H1 (cell line): ENCODE measurements at regions not wholly inside any gene's neighbourhood (a gene's known extent, or its start where the extent isn't known, plus 50 kb on each side); places are given as distances from the start of the nearest gene placed in this dataset.

Source experiments
- ASH2L ChIP-seq: fragments of 200-600, 300-600 bp; sonication (generic); IDR thresholded peaks from one replicate; pipeline ENCODE4 v1.7.1; 2017; ENCODE audit warnings: low read length
- CTBP2 ChIP-seq: IDR thresholded peaks from 2 replicates; pipeline ENCODE4 v1.7.0; 2011; ENCODE audit warnings: borderline replicate concordance, mild to moderate bottlenecking, moderate library complexity, mixed read lengths, low read length; ENCODE audit not compliant: insufficient read depth, insufficient read length
- CTCF ChIP-seq, 3 experiments: IDR thresholded peaks; 1 replicate in 2 of 3; 2 replicates in 1 of 3; pipeline versions ENCODE4 v1.5.1 to v1.6.1; 2011; ENCODE audit warnings: low read length in 3 of 3, mild to moderate bottlenecking in 3 of 3, inconsistent platforms in 2 of 3, low read depth in 1 of 3, moderate library complexity in 1 of 3; ENCODE audit not compliant: insufficient read depth in 1 of 3; ENCODE audit errors: control extremely low read depth in 1 of 3
- EP300 ChIP-seq, 2 experiments: IDR thresholded peaks; 1 replicate in 1 of 2; 2 replicates in 1 of 2; pipeline ENCODE4 v1.6.1; 2011 to 2012; ENCODE audit warnings: low read depth in 2 of 2, low read length in 2 of 2, mild to moderate bottlenecking in 2 of 2, borderline replicate concordance in 1 of 2, inconsistent platforms in 1 of 2, moderate library complexity in 1 of 2
- EZH2 ChIP-seq: fragments of 200-600 bp; sonication (generic); IDR thresholded peaks from 2 replicates; pipeline ENCODE4 v1.7.1; 2012; ENCODE audit warnings: low read depth, mild to moderate bottlenecking, moderate library complexity, low read length, inconsistent platforms; ENCODE audit not compliant: severe bottlenecking
- KDM1A ChIP-seq: fragments of 200-600, 300-600 bp; sonication (generic); IDR thresholded peaks from 2 replicates; pipeline ENCODE4 v1.7.1; 2016; ENCODE audit warnings: mild to moderate bottlenecking, low read length, borderline replicate concordance
- KDM5A ChIP-seq: fragments of 200-600 bp; IDR thresholded peaks from 2 replicates; pipeline ENCODE4 v1.7.1; 2012; ENCODE audit warnings: mild to moderate bottlenecking, low read length, inconsistent platforms, mixed read lengths
- TBP ChIP-seq: IDR thresholded peaks from 2 replicates; pipeline ENCODE4 v1.6.1; 2011; ENCODE audit warnings: low read depth, low read length, improper control_type of control experiment

GRCh38 chr9:22722492-22722891 lies 275.9 kb downstream of the DMRTA1 start:
- no peak for TF ChIP-seq EP300 (IDR thresholded peaks at IDR 0.05; ENCODE audit: borderline replicate concordance in 1 of 2, low read depth in 2 of 2, low read length in 2 of 2)
- TF ChIP-seq EZH2, result no peak
- TF ChIP-seq KDM5A, result no peak
- no peak for TF ChIP-seq CTCF (IDR thresholded peaks at IDR 0.05; ENCODE audit: control extremely low read depth in 1 of 3, insufficient read depth in 1 of 3, low read depth in 1 of 3, low read length in 3 of 3)
- TF ChIP-seq TBP, result no peak
- TF ChIP-seq KDM1A, result no peak
- TF ChIP-seq CTBP2, result no peak
- no peak for TF ChIP-seq ASH2L
